GM12878 (cell line): ENCODE measurements at regions not wholly inside any gene's neighbourhood (a gene's known extent, or its start where the extent isn't known, plus 50 kb on each side); places are given as distances from the start of the nearest gene placed in this dataset.

Source experiments
- ATAC-seq: fragments of 200-7000 bp; cut with Tn5 transposase; 3 replicates; pipeline ENCODE4 v1.9.1; 2020; ENCODE audit warnings: mild to moderate bottlenecking, moderate library complexity
- BruUV-seq: library from RNA; stranded (reverse); fragments of 400-500 nt; replicated peaks from 2 replicates; lab custom pipeline; 2021; lab: Mats Ljungman, UMichigan
- CTCF ChIA-PET: fragments of 300-600 bp; sonication (Branson Sonifier 250); formaldehyde crosslinking; extraction: SDS; loops from one replicate; lab custom pipeline; 2021; ENCODE audit warnings: inconsistent platforms; lab: Yijun Ruan, JAX
- POLR2A ChIA-PET: fragments of 350-600 bp; formaldehyde crosslinking; extraction: SDS; loops from one replicate; lab custom pipeline; 2021; ENCODE audit warnings: inconsistent platforms; lab: Charles Lee
- RAD21 ChIA-PET: fragments of 300-600 bp; sonication (Branson Sonifier 250); formaldehyde crosslinking; loops from one replicate; lab custom pipeline; 2023; ENCODE audit warnings: antibody characterized with exemption; ENCODE audit not compliant: unreplicated experiment; lab: Charles Lee
- SMC1A ChIA-PET: fragments of 300-600 bp; sonication (Branson Sonifier 250); formaldehyde crosslinking; loops from one replicate; lab custom pipeline; 2023; ENCODE audit not compliant: unreplicated experiment, uncharacterized antibody; lab: Charles Lee
- DNase-seq: peaks from one replicate; pipeline ENCODE4 v3.0.0-alpha.2; 2011; ENCODE audit warnings: low read depth, low spot score
- FAIRE-seq: peaks from 3 replicates; lab custom pipeline; 2011; peaks lifted over from hg19 to GRCh38; lab: Jason Lieb, UNC
- H2AFZ ChIP-seq: 2 replicates; pipeline ENCODE4 v1.6.0; 2011; ENCODE audit warnings: low read depth, low read length, control low read depth; ENCODE audit not compliant: control insufficient read depth
- H3K27ac ChIP-seq: 2 replicates; pipeline ENCODE4 v1.5.1; 2011; ENCODE audit warnings: control low read depth; ENCODE audit not compliant: control insufficient read depth, insufficient read depth
- H3K27me3 ChIP-seq, 2 experiments: replicated peaks in 1 of 2; 2 replicates each; pipeline versions ENCODE4 v1.6.0 to v1.6.1; 2011; ENCODE audit warnings: low read length in 1 of 2; ENCODE audit not compliant: control insufficient read depth in 2 of 2, insufficient read depth in 2 of 2
- H3K36me3 ChIP-seq, 2 experiments: 2 replicates each; pipeline ENCODE4 v1.5.1; 2011; ENCODE audit warnings: low read length in 1 of 2; ENCODE audit not compliant: control insufficient read depth in 2 of 2, insufficient read depth in 2 of 2
- H3K4me1 ChIP-seq: 2 replicates; pipeline ENCODE4 v1.6.1; 2011; ENCODE audit warnings: mild to moderate bottlenecking, low read length, moderate library complexity, mixed read lengths; ENCODE audit not compliant: control insufficient read depth, insufficient read depth
- H3K4me2 ChIP-seq: 2 replicates; pipeline ENCODE4 v1.6.0; 2011; ENCODE audit warnings: control low read depth; ENCODE audit not compliant: control insufficient read depth, insufficient read depth
- H3K4me3 ChIP-seq: fragments of 200-600 bp; sonication (generic); 2 replicates; pipeline ENCODE4 v1.5.1; 2016
- H3K79me2 ChIP-seq: 2 replicates; pipeline ENCODE4 v1.6.0; 2011; ENCODE audit warnings: low read length; ENCODE audit not compliant: control insufficient read depth, insufficient read depth
- H3K9ac ChIP-seq: 2 replicates; pipeline ENCODE4 v1.8.0; 2011; ENCODE audit warnings: low read length, control low read depth, mixed read lengths; ENCODE audit not compliant: control insufficient read depth, insufficient read depth
- H3K9me3 ChIP-seq: replicated peaks from 3 replicates; pipeline ENCODE4 v1.5.1; 2011; ENCODE audit warnings: mild to moderate bottlenecking, low read length; ENCODE audit not compliant: control insufficient read depth, insufficient read depth
- H4K20me1 ChIP-seq: 2 replicates; pipeline ENCODE4 v1.6.0; 2011; ENCODE audit not compliant: control insufficient read depth, insufficient read depth
- BRCA1 ChIP-seq: IDR thresholded peaks from 2 replicates; pipeline ENCODE4 v1.6.1; 2011; ENCODE audit warnings: low read depth, low read length, improper control_type of control experiment
- EED ChIP-seq: sonication (generic); IDR thresholded peaks from 2 replicates; pipeline ENCODE4 v1.6.1; 2016; ENCODE audit warnings: antibody characterized with exemption, low read depth
- ESRRA ChIP-seq: IDR thresholded peaks from 2 replicates; pipeline ENCODE4 v1.6.1; 2012; ENCODE audit warnings: mild to moderate bottlenecking, low read length, improper control_type of control experiment
- FOXM1 ChIP-seq: IDR thresholded peaks from 2 replicates; pipeline ENCODE4 v1.6.1; 2012; ENCODE audit warnings: low read depth, mild to moderate bottlenecking, inconsistent platforms, low read length, moderate library complexity
- HDAC6 ChIP-seq: fragments of 200-600 bp; sonication (generic); IDR thresholded peaks from one replicate; pipeline ENCODE4 v1.8.0; 2017; ENCODE audit warnings: antibody characterized with exemption; ENCODE audit not compliant: unreplicated experiment
- LARP7 ChIP-seq: fragments of 450-650 bp; IDR thresholded peaks from 2 replicates; pipeline ENCODE4 v1.6.1; 2017; ENCODE audit warnings: mild to moderate bottlenecking
- SMAD5 ChIP-seq: IDR thresholded peaks from 2 replicates; pipeline ENCODE4 v1.6.1; 2016; ENCODE audit warnings: antibody characterized with exemption, low read depth
- SMC3 ChIP-seq: IDR thresholded peaks from 2 replicates; pipeline ENCODE4 v1.6.1; 2011; ENCODE audit warnings: low read length, improper control_type of control experiment, borderline replicate concordance
- STAT1 ChIP-seq: fragments of 450-650 bp; conservative IDR thresholded peaks from 2 replicates; pipeline ENCODE4 v1.6.1; 2014; ENCODE audit warnings: antibody characterized with exemption, mild to moderate bottlenecking
- ZBTB11 ChIP-seq: fragments of 450-650 bp; formaldehyde crosslinking; IDR thresholded peaks from 2 replicates; pipeline ENCODE4 v1.5.0; 2022; ENCODE audit warnings: mild to moderate bottlenecking, missing genetic modification characterization
- WGBS: methylation state at CpG from one replicate; pipeline ENCODE4 v1.1.6; 2016; ENCODE audit warnings: low lambda C conversion rate; ENCODE audit not compliant: insufficient replicate concordance, insufficient coverage; ENCODE audit errors: missing lambda C conversion rate; 5-methylcytosine and 5-hydroxymethylcytosine counted together
- in situ Hi-C: fragments of 300-500 bp; cut with MboI; formaldehyde crosslinking; loops from 9 replicates; pipeline ENCODE4 v1.14.3; 2018; ENCODE audit warnings: mixed read lengths
- intact Hi-C: fragments of 100-400 bp; cut with micrococcal nuclease; formaldehyde crosslinking; loops from one replicate; pipeline ENCODE4 v1.14.2; 2022; ENCODE audit not compliant: unreplicated experiment
- TF ChIP-seq, protein P1 (sequence below): IDR thresholded peaks from 2 replicates; pipeline ENCODE4 v1.6.1; 2011; ENCODE audit warnings: low read depth, low read length, improper control_type of control experiment, borderline replicate concordance
- TF ChIP-seq, protein P2 (sequence below): fragments of 450-650 bp; IDR thresholded peaks from 2 replicates; pipeline ENCODE4 v1.6.1; 2014; ENCODE audit warnings: mild to moderate bottlenecking
- TF ChIP-seq, protein P3 (sequence below): fragments of 450-650 bp; formaldehyde crosslinking; IDR thresholded peaks from 2 replicates; pipeline ENCODE4 v1.4.0; 2020; ENCODE audit warnings: mild to moderate bottlenecking, moderate library complexity

DNA sequence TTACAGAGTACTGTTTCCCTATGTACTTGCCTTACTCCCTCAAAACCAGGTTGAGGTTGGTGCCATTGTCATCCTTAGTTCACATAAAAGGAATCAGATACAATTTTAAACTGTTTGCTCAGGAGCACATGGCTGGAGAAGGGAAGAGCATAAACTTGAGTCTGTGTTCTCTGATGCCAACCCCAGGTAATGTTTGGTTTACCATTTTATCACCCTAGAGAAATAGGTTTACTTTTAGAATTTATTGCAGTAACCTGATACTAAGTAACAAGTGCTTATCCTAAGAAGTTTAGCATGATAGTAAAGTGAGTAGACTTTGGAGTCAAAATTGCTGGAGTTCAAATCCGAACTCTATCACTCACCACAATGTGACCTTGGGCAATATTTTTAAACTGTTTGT lies 86.3 kb downstream of the RFPL4B start:
- H3K9me3 ChIP-seq = no peaks in the 10 kb centered on the region
- FAIRE-seq (no peak), DNase-seq (no peak), ATAC-seq (no peak)
- H3K9ac ChIP-seq = no peak overlapping the region
- ChIA-PET RAD21 (no interaction called here), SMC1A (no interaction called here), POLR2A (interaction anchor here (0.6 kb wide), 1 partner anchor 384 kb away, joined by 3 read pairs; no protein-coding TSS in a partner anchor), CTCF (no interaction called here)
- no peaks in the 10 kb centered on the region for H3K27me3 ChIP-seq
- WGBS = 5% methylated on average over 1 of the region's 1 CpG
- no peak overlapping the region for H3K27ac ChIP-seq
- BruUV-seq = no TSS peak
- H3K4me3 ChIP-seq = no peak overlapping the region
- H2AFZ ChIP-seq = no peak overlapping the region
- no peaks in the 10 kb centered on the region for H3K4me1 ChIP-seq
- in situ Hi-C loops = no loop called here
- intact Hi-C loops = no loop called here
- no peak overlapping the region for H3K4me2 ChIP-seq
- no peaks in the 10 kb centered on the region for H3K79me2 ChIP-seq
- H3K36me3 ChIP-seq = no peaks in the 10 kb centered on the region
- H4K20me1 ChIP-seq = no peaks in the 10 kb centered on the region
- TF ChIP-seq, protein P1, sequence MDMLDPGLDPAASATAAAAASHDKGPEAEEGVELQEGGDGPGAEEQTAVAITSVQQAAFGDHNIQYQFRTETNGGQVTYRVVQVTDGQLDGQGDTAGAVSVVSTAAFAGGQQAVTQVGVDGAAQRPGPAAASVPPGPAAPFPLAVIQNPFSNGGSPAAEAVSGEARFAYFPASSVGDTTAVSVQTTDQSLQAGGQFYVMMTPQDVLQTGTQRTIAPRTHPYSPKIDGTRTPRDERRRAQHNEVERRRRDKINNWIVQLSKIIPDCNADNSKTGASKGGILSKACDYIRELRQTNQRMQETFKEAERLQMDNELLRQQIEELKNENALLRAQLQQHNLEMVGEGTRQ = no peak
- TF ChIP-seq SMC3 = no peak
- TF ChIP-seq FOXM1 = no peak
- no peak for TF ChIP-seq HDAC6
- TF ChIP-seq EED = no peak
- no peak for TF ChIP-seq SMAD5
- TF ChIP-seq LARP7 = no peak
- TF ChIP-seq, protein P2, sequence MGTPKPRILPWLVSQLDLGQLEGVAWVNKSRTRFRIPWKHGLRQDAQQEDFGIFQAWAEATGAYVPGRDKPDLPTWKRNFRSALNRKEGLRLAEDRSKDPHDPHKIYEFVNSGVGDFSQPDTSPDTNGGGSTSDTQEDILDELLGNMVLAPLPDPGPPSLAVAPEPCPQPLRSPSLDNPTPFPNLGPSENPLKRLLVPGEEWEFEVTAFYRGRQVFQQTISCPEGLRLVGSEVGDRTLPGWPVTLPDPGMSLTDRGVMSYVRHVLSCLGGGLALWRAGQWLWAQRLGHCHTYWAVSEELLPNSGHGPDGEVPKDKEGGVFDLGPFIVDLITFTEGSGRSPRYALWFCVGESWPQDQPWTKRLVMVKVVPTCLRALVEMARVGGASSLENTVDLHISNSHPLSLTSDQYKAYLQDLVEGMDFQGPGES = no peak
- no peak for TF ChIP-seq BRCA1
- no peak for TF ChIP-seq STAT1
- TF ChIP-seq ZBTB11 = no peak
- TF ChIP-seq ESRRA = no peak
- TF ChIP-seq, protein P3, sequence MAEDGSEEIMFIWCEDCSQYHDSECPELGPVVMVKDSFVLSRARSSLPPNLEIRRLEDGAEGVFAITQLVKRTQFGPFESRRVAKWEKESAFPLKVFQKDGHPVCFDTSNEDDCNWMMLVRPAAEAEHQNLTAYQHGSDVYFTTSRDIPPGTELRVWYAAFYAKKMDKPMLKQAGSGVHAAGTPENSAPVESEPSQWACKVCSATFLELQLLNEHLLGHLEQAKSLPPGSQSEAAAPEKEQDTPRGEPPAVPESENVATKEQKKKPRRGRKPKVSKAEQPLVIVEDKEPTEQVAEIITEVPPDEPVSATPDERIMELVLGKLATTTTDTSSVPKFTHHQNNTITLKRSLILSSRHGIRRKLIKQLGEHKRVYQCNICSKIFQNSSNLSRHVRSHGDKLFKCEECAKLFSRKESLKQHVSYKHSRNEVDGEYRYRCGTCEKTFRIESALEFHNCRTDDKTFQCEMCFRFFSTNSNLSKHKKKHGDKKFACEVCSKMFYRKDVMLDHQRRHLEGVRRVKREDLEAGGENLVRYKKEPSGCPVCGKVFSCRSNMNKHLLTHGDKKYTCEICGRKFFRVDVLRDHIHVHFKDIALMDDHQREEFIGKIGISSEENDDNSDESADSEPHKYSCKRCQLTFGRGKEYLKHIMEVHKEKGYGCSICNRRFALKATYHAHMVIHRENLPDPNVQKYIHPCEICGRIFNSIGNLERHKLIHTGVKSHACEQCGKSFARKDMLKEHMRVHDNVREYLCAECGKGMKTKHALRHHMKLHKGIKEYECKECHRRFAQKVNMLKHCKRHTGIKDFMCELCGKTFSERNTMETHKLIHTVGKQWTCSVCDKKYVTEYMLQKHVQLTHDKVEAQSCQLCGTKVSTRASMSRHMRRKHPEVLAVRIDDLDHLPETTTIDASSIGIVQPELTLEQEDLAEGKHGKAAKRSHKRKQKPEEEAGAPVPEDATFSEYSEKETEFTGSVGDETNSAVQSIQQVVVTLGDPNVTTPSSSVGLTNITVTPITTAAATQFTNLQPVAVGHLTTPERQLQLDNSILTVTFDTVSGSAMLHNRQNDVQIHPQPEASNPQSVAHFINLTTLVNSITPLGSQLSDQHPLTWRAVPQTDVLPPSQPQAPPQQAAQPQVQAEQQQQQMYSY (CRISPR knock-in tag) = no peak
